ENCODE measurements at regions not wholly inside any gene's neighbourhood (a gene's known extent, or its start where the extent isn't known, plus 50 kb on each side); places are given as distances from the start of the nearest gene placed in this dataset.

- H3K4me1 Mint-ChIP-seq (ENCODE audit: unreplicated experiment): no peaks in the 10 kb centered on the region
- H3K9me3 Mint-ChIP-seq: no peaks in the 10 kb centered on the region
- TF ChIP-seq CTCF (conservative IDR thresholded peaks at IDR 0.05): no peak
- H3K27ac Mint-ChIP-seq: no peak overlapping the region
- no peaks in the 10 kb centered on the region for H3K36me3 Mint-ChIP-seq
- H3K27me3 Mint-ChIP-seq: peaks cover 4% of the 10 kb centered on the region
- H3K4me3 Mint-ChIP-seq: no peak overlapping the region
- DNase-seq (ENCODE audit: extremely low spot score, unreplicated experiment): no peak
Measured at GRCh38 chr16:51085271-51085670, 65.8 kb downstream of the SALL1 start.

GRCh38 chr16:51084074-51084928 lies 66.8 kb downstream of the SALL1 start:
- TF ChIP-seq CTCF (conservative IDR thresholded peaks at IDR 0.05): no peak
- Mint-ChIP-seq H3K27ac (no peak overlapping the region), H3K36me3 (no peaks in the 10 kb centered on the region), H3K4me1 (ENCODE audit: unreplicated experiment) (no peaks in the 10 kb centered on the region), H3K4me3 (no peak overlapping the region), H3K27me3 (peaks cover 4% of the 10 kb centered on the region), H3K9me3 (no peaks in the 10 kb centered on the region)
- no peak for DNase-seq (ENCODE audit: extremely low spot score, unreplicated experiment)

- Mint-ChIP-seq H3K27me3 (peaks cover 33% of the 10 kb centered on the region), H3K4me1 (ENCODE audit: unreplicated experiment) (peaks cover 6% of the 10 kb centered on the region), H3K4me3 (no peak overlapping the region), H3K27ac (no peak overlapping the region), H3K9me3 (peaks cover 4% of the 10 kb centered on the region), H3K36me3 (no peaks in the 10 kb centered on the region)
- no peak for TF ChIP-seq CTCF (conservative IDR thresholded peaks at IDR 0.05)
- no peak for DNase-seq (ENCODE audit: extremely low spot score, unreplicated experiment)
Measured at GRCh38 chr16:51072591-51072990, 78.5 kb downstream of the SALL1 start.

- Mint-ChIP-seq H3K27me3 (peaks cover 30% of the 10 kb centered on the region), H3K9me3 (no peaks in the 10 kb centered on the region), H3K27ac (no peak overlapping the region)
Measured at GRCh38 chr16:51071326-51071725, 79.7 kb downstream of the SALL1 start.

GRCh38 chr16:51067352-51067751 lies 83.7 kb downstream of the SALL1 start:
- peaks cover 6% of the 10 kb centered on the region for H3K4me1 Mint-ChIP-seq (ENCODE audit: unreplicated experiment)
- no peak for TF ChIP-seq CTCF (conservative IDR thresholded peaks at IDR 0.05)
- no peaks in the 10 kb centered on the region for H3K9me3 Mint-ChIP-seq
- no peak for DNase-seq (ENCODE audit: extremely low spot score, unreplicated experiment)
- no peak overlapping the region for H3K4me3 Mint-ChIP-seq
- peaks cover 26% of the 10 kb centered on the region for H3K27me3 Mint-ChIP-seq
- no peaks in the 10 kb centered on the region for H3K36me3 Mint-ChIP-seq
- H3K27ac Mint-ChIP-seq: no peak overlapping the region

More at GRCh38 chr16:51071326-51071725, 79.7 kb downstream of the SALL1 start:
- Mint-ChIP-seq H3K36me3 (no peaks in the 10 kb centered on the region), H3K4me1 (ENCODE audit: unreplicated experiment) (peaks cover 6% of the 10 kb centered on the region), H3K4me3 (no peak overlapping the region)
- no peak for DNase-seq (ENCODE audit: extremely low spot score, unreplicated experiment)
- TF ChIP-seq CTCF (conservative IDR thresholded peaks at IDR 0.05): no peak

Measured in type B pancreatic cell (in vitro differentiated cells).